Vagina (tissue), 2 donors: ENCODE measurements at regions not wholly inside any gene's neighbourhood (a gene's known extent, or its start where the extent isn't known, plus 50 kb on each side); places are given as distances from the start of the nearest gene placed in this dataset.

ENCODE experiments used
- DNase-seq, 2 donors: peaks; one replicate each; pipeline ENCODE4 v3.0.0-alpha.2; 2017; ENCODE audit errors: extremely low spot score in 2 of 2
- H3K27ac ChIP-seq: fragments of 200-600 bp; sonication (generic); one replicate; pipeline ENCODE4 v1.5.1; 2019
- H3K27me3 ChIP-seq: fragments of 200-600 bp; sonication (generic); one replicate; pipeline ENCODE4 v1.5.1; 2019
- H3K36me3 ChIP-seq, 2 donors: fragments of 200-600 bp; sonication (generic); one replicate each; pipeline ENCODE4 v1.5.1; 2017 to 2019
- H3K4me1 ChIP-seq: fragments of 200-600 bp; sonication (generic); one replicate; pipeline ENCODE4 v1.5.1; 2019
- H3K4me3 ChIP-seq, 2 donors: fragments of 200-600 bp; sonication (generic); 1 replicate in 1 of 2; 2 replicates in 1 of 2; pipeline ENCODE4 v1.5.1; 2016 to 2019
- H3K9me3 ChIP-seq: fragments of 200-600 bp; sonication (generic); one replicate; pipeline ENCODE4 v1.5.1; 2019
- CTCF ChIP-seq, 3 experiments: fragments of 450-650 bp in 2 of 3; fragments of 200-600 bp in 1 of 3; sonication (generic) in 1 of 3; IDR thresholded peaks; one replicate each; pipeline ENCODE4 v1.5.1; 2017 to 2019; ENCODE audit warnings: antibody characterized with exemption in 3 of 3, mild to moderate bottlenecking in 2 of 3, moderate library complexity in 2 of 3
- POLR2A ChIP-seq, 2 donors: fragments of 450-650 bp; IDR thresholded peaks; one replicate each; pipeline ENCODE4 v1.6.1; 2017; ENCODE audit warnings: antibody characterized with exemption in 2 of 2, mild to moderate bottlenecking in 2 of 2, moderate library complexity in 2 of 2
- POLR2AphosphoS5 ChIP-seq, 2 donors: sonication (generic); formaldehyde crosslinking; IDR thresholded peaks; one replicate each; pipeline ENCODE4 v1.9.0; 2017; ENCODE audit warnings: antibody characterized with exemption in 2 of 2, mild to moderate bottlenecking in 2 of 2, low read depth in 1 of 2; ENCODE audit not compliant: insufficient read depth in 1 of 2
- intact Hi-C: fragments of 100-400 bp; cut with DNase I; formaldehyde crosslinking; loops from one replicate; pipeline ENCODE4 v1.15.1; 2023

- intact Hi-C loops: no loop called here
- Histone ChIP-seq H3K27ac (no peak overlapping the region), H3K27me3 (no peaks in the 10 kb centered on the region), H3K9me3 (no peaks in the 10 kb centered on the region), H3K4me1 (no peaks in the 10 kb centered on the region), H3K4me3 (no peak overlapping the region), H3K36me3 (no peaks in the 10 kb centered on the region)
- TF ChIP-seq POLR2AphosphoS5 (IDR thresholded peaks at IDR 0.05; ENCODE audit: insufficient read depth in 1 of 2, low read depth in 1 of 2) (no peak), CTCF (IDR thresholded peaks at IDR 0.05) (no peak), POLR2A (IDR thresholded peaks at IDR 0.05) (no peak)
- no peak for DNase-seq
Observed at GRCh38 chr7:4394736-4395135, 287.4 kb upstream of the FOXK1 start.

GRCh38 chr7:4399121-4399520, 283.0 kb upstream of the FOXK1 start:
- TF ChIP-seq CTCF (IDR thresholded peaks at IDR 0.05): no peak
- no peak for TF ChIP-seq POLR2A (IDR thresholded peaks at IDR 0.05)
- no peak for TF ChIP-seq POLR2AphosphoS5 (IDR thresholded peaks at IDR 0.05; ENCODE audit: insufficient read depth in 1 of 2, low read depth in 1 of 2)
- H3K4me1 ChIP-seq: no peaks in the 10 kb centered on the region
- no peak overlapping the region for H3K4me3 ChIP-seq
- H3K36me3 ChIP-seq: no peaks in the 10 kb centered on the region
- no peaks in the 10 kb centered on the region for H3K27me3 ChIP-seq
- peak; percentile 43 to 64 for DNase-seq
- intact Hi-C loops: no loop called here
- H3K27ac ChIP-seq: no peak overlapping the region
- no peaks in the 10 kb centered on the region for H3K9me3 ChIP-seq

- intact Hi-C loops: no loop called here
- DNase-seq: peak; percentile 46 to 49
- H3K27ac ChIP-seq: no peak overlapping the region
- H3K4me3 ChIP-seq: no peak overlapping the region
- TF ChIP-seq CTCF (IDR thresholded peaks at IDR 0.05): no peak
- TF ChIP-seq POLR2AphosphoS5 (IDR thresholded peaks at IDR 0.05; ENCODE audit: insufficient read depth in 1 of 2, low read depth in 1 of 2): no peak
- no peak for TF ChIP-seq POLR2A (IDR thresholded peaks at IDR 0.05)
- H3K4me1 ChIP-seq: no peaks in the 10 kb centered on the region
- H3K36me3 ChIP-seq: no peaks in the 10 kb centered on the region
- no peaks in the 10 kb centered on the region for H3K27me3 ChIP-seq
- H3K9me3 ChIP-seq: no peaks in the 10 kb centered on the region
Observed at GRCh38 chr7:4399596-4399995, 282.5 kb upstream of the FOXK1 start.

GRCh38 chr7:4406288-4407058, 275.6 kb upstream of the FOXK1 start:
- H3K9me3 ChIP-seq: no peaks in the 10 kb centered on the region
- intact Hi-C loops: no loop called here
- DNase-seq: peak; percentile 12 to 16

More at GRCh38 chr7:4406288-4407058, 275.6 kb upstream of the FOXK1 start:
- no peak overlapping the region for H3K27ac ChIP-seq
- no peaks in the 10 kb centered on the region for H3K4me1 ChIP-seq
- TF ChIP-seq POLR2AphosphoS5 (IDR thresholded peaks at IDR 0.05; ENCODE audit: insufficient read depth in 1 of 2, low read depth in 1 of 2): no peak
- TF ChIP-seq POLR2A (IDR thresholded peaks at IDR 0.05): no peak
- no peak for TF ChIP-seq CTCF (IDR thresholded peaks at IDR 0.05)
- H3K4me3 ChIP-seq: no peak overlapping the region
- no peaks in the 10 kb centered on the region for H3K27me3 ChIP-seq
- no peaks in the 10 kb centered on the region for H3K36me3 ChIP-seq
